ENCODE measurements at regions not wholly inside any gene's neighbourhood (a gene's known extent, or its start where the extent isn't known, plus 50 kb on each side); places are given as distances from the start of the nearest gene placed in this dataset.

- no peak overlapping the region for H3K4me3 ChIP-seq (ENCODE audit: low read depth, low read length)
- DNase-seq (ENCODE audit: low read depth) = no peak
- TF ChIP-seq POLR2A (IDR thresholded peaks at IDR 0.05; ENCODE audit: extremely low read depth, insufficient read length) (no peak), MAX (IDR thresholded peaks at IDR 0.05; ENCODE audit: low read depth, low read length) (no peak), MYC (IDR thresholded peaks at IDR 0.05; ENCODE audit: low read depth, low read length) (no peak), CTCF (IDR thresholded peaks at IDR 0.05; ENCODE audit: low read depth, low read length) (no peak)
These were observed 161.3 kb downstream of the KITLG start for GRCh38 chr12:88418856-88419497.

GRCh38 chr12:88419794-88420193 lies 160.5 kb downstream of the KITLG start:
- no peak for DNase-seq (ENCODE audit: low read depth)
- TF ChIP-seq MYC (IDR thresholded peaks at IDR 0.05; ENCODE audit: low read depth, low read length) = no peak
- TF ChIP-seq CTCF (IDR thresholded peaks at IDR 0.05; ENCODE audit: low read depth, low read length) = no peak
- TF ChIP-seq POLR2A (IDR thresholded peaks at IDR 0.05; ENCODE audit: extremely low read depth, insufficient read length) = no peak
- no peak for TF ChIP-seq MAX (IDR thresholded peaks at IDR 0.05; ENCODE audit: low read depth, low read length)
- no peak overlapping the region for H3K4me3 ChIP-seq (ENCODE audit: low read depth, low read length)

GRCh38 chr12:88420457-88420856 lies 159.8 kb downstream of the KITLG start:
- peak; percentile 28 for DNase-seq (ENCODE audit: low read depth)
- no peak overlapping the region for H3K4me3 ChIP-seq (ENCODE audit: low read depth, low read length)
- TF ChIP-seq POLR2A (IDR thresholded peaks at IDR 0.05; ENCODE audit: extremely low read depth, insufficient read length) (no peak), MAX (IDR thresholded peaks at IDR 0.05; ENCODE audit: low read depth, low read length) (no peak)

- DNase-seq (ENCODE audit: low read depth) = no peak
- no peak overlapping the region for H3K4me3 ChIP-seq (ENCODE audit: low read depth, low read length)
- TF ChIP-seq MAX (IDR thresholded peaks at IDR 0.05; ENCODE audit: low read depth, low read length) = no peak
- no peak for TF ChIP-seq MYC (IDR thresholded peaks at IDR 0.05; ENCODE audit: low read depth, low read length)
- TF ChIP-seq POLR2A (IDR thresholded peaks at IDR 0.05; ENCODE audit: extremely low read depth, insufficient read length) = no peak
- no peak for TF ChIP-seq CTCF (IDR thresholded peaks at IDR 0.05; ENCODE audit: low read depth, low read length)
These were observed 155.2 kb downstream of the KITLG start for GRCh38 chr12:88424791-88425730.

- TF ChIP-seq CTCF (IDR thresholded peaks at IDR 0.05; ENCODE audit: low read depth, low read length) (no peak), MAX (IDR thresholded peaks at IDR 0.05; ENCODE audit: low read depth, low read length) (no peak), MYC (IDR thresholded peaks at IDR 0.05; ENCODE audit: low read depth, low read length) (no peak), POLR2A (IDR thresholded peaks at IDR 0.05; ENCODE audit: extremely low read depth, insufficient read length) (no peak)
- DNase-seq (ENCODE audit: low read depth) = no peak
These were observed 151.9 kb downstream of the KITLG start for GRCh38 chr12:88428350-88428749.

GRCh38 chr12:88431246-88431645 lies 149.0 kb downstream of the KITLG start:
- no peak for DNase-seq (ENCODE audit: low read depth)
- no peak overlapping the region for H3K4me3 ChIP-seq (ENCODE audit: low read depth, low read length)
- TF ChIP-seq MYC (IDR thresholded peaks at IDR 0.05; ENCODE audit: low read depth, low read length) (no peak), MAX (IDR thresholded peaks at IDR 0.05; ENCODE audit: low read depth, low read length) (no peak), CTCF (IDR thresholded peaks at IDR 0.05; ENCODE audit: low read depth, low read length) (no peak), POLR2A (IDR thresholded peaks at IDR 0.05; ENCODE audit: extremely low read depth, insufficient read length) (no peak)

More at GRCh38 chr12:88428350-88428749, 151.9 kb downstream of the KITLG start:
- H3K4me3 ChIP-seq (ENCODE audit: low read depth, low read length) = no peak overlapping the region
